GM06990 (cell line): ENCODE measurements at regions not wholly inside any gene's neighbourhood (a gene's known extent, or its start where the extent isn't known, plus 50 kb on each side); places are given as distances from the start of the nearest gene placed in this dataset.

ENCODE experiments used
- DNase-seq: peaks from one replicate; pipeline ENCODE4 v3.0.0-alpha.2; 2011; ENCODE audit not compliant: insufficient read length; ENCODE audit errors: extremely low read depth
- H3K27me3 ChIP-seq: replicated peaks from 2 replicates; pipeline ENCODE4 v1.6.0; 2011; ENCODE audit warnings: low read length; ENCODE audit not compliant: control insufficient read depth, insufficient read depth
- H3K36me3 ChIP-seq: 2 replicates; pipeline ENCODE4 v1.5.1; 2011; ENCODE audit warnings: low read length; ENCODE audit not compliant: control insufficient read depth, insufficient read depth
- H3K4me3 ChIP-seq: replicated peaks from 2 replicates; pipeline ENCODE4 v1.5.1; 2011; ENCODE audit warnings: low read depth, mild to moderate bottlenecking, control low read depth, low read length
- CTCF ChIP-seq: IDR thresholded peaks from 2 replicates; pipeline ENCODE4 v1.5.1; 2011; ENCODE audit warnings: low read length, control low read depth, mild to moderate bottlenecking, inconsistent platforms; ENCODE audit not compliant: insufficient read depth, poor library complexity, severe bottlenecking

- DNase-seq = no peak
- no peaks in the 10 kb centered on the region for H3K27me3 ChIP-seq
- no peak overlapping the region for H3K4me3 ChIP-seq
- TF ChIP-seq CTCF = no peak
- H3K36me3 ChIP-seq = no peaks in the 10 kb centered on the region
Measured at GRCh38 chr16:65268331-65268730, 146.5 kb upstream of the CDH11 start.

DNA sequence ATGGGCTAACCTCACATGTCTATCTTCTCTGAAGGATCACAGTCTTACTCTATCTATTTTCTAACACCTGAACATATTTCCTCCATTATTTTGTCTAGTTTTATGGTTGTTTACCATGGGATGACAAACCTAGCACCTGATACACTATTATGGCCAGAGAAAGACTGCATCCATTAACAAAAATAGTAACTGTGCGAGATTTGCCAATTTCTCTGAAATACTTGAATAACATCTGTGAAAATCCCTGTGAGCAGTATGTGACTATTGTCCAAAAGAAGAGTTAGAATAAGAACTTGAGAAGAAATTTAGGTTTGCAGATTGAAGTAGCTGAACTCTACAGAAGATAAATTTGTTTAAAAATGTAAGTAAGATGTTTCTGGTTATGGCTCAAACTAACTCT lies 142.0 kb upstream of the CDH11 start:
- H3K27me3 ChIP-seq = no peaks in the 10 kb centered on the region
- no peak overlapping the region for H3K4me3 ChIP-seq
- DNase-seq = no peak
- no peaks in the 10 kb centered on the region for H3K36me3 ChIP-seq
- TF ChIP-seq CTCF = no peak

GRCh38 chr16:65260746-65261145 lies 138.9 kb upstream of the CDH11 start:
- DNase-seq = no peak
- no peak overlapping the region for H3K4me3 ChIP-seq
- no peak for TF ChIP-seq CTCF
- no peaks in the 10 kb centered on the region for H3K36me3 ChIP-seq
- no peaks in the 10 kb centered on the region for H3K27me3 ChIP-seq

GRCh38 chr16:65254144-65254543 lies 132.3 kb upstream of the CDH11 start:
- Histone ChIP-seq H3K36me3 (no peaks in the 10 kb centered on the region), H3K27me3 (no peaks in the 10 kb centered on the region), H3K4me3 (no peak overlapping the region)
- no peak for DNase-seq
- TF ChIP-seq CTCF = no peak

- Histone ChIP-seq H3K36me3 (no peaks in the 10 kb centered on the region), H3K27me3 (no peaks in the 10 kb centered on the region), H3K4me3 (no peak overlapping the region)
- TF ChIP-seq CTCF = no peak
- DNase-seq = no peak
Measured at GRCh38 chr16:65249768-65250167, 127.9 kb upstream of the CDH11 start.

DNA sequence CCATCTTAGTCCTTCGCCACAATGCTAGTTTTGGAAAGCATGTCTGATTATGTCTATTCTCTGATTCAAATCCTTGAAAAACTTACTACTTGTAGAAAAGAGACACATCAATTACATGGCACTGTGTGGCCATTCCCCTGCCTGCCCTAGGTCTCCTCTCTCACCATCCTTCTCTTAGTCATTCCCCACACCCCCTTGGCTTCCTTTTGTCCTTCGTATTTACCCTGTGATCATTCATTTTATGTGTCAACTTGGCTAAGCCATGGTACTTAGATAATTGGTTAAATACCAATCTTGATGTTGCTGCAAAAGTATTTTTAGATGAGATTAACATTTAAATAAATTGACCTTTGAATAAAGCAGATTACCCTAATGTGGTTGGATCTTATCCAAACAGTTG lies 122.9 kb upstream of the CDH11 start:
- Histone ChIP-seq H3K4me3 (no peak overlapping the region), H3K27me3 (no peaks in the 10 kb centered on the region), H3K36me3 (no peaks in the 10 kb centered on the region)
- no peak for DNase-seq
- TF ChIP-seq CTCF = no peak
